ENCODE measurements at regions not wholly inside any gene's neighbourhood (a gene's known extent, or its start where the extent isn't known, plus 50 kb on each side); places are given as distances from the start of the nearest gene placed in this dataset.

GRCh38 chr2:103132536-103133217, 370.8 kb downstream of the TMEM182 start:
- TF ChIP-seq POLR2A (IDR thresholded peaks at IDR 0.05) = no peak
- TF ChIP-seq, protein P1, sequence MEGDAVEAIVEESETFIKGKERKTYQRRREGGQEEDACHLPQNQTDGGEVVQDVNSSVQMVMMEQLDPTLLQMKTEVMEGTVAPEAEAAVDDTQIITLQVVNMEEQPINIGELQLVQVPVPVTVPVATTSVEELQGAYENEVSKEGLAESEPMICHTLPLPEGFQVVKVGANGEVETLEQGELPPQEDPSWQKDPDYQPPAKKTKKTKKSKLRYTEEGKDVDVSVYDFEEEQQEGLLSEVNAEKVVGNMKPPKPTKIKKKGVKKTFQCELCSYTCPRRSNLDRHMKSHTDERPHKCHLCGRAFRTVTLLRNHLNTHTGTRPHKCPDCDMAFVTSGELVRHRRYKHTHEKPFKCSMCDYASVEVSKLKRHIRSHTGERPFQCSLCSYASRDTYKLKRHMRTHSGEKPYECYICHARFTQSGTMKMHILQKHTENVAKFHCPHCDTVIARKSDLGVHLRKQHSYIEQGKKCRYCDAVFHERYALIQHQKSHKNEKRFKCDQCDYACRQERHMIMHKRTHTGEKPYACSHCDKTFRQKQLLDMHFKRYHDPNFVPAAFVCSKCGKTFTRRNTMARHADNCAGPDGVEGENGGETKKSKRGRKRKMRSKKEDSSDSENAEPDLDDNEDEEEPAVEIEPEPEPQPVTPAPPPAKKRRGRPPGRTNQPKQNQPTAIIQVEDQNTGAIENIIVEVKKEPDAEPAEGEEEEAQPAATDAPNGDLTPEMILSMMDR (IDR thresholded peaks at IDR 0.05) = no peak
